MM.1S (cell line): ENCODE measurements at regions not wholly inside any gene's neighbourhood (a gene's known extent, or its start where the extent isn't known, plus 50 kb on each side); places are given as distances from the start of the nearest gene placed in this dataset.

ENCODE experiments used
- CTCF ChIP-seq: fragments of 300-600 bp; sonication (generic); IDR thresholded peaks from 2 replicates; pipeline ENCODE4 v1.5.1; 2016; ENCODE audit warnings: antibody characterized with exemption, low read length, mixed read lengths
- EZH2 ChIP-seq: fragments of 300-600 bp; sonication (generic); optimal IDR thresholded peaks from 2 replicates; pipeline ENCODE3; 2017; ENCODE audit warnings: low read depth, mild to moderate bottlenecking, antibody characterized with exemption, low read length, mixed read lengths
- EZH2phosphoT487 ChIP-seq: fragments of 300-600 bp; sonication (generic); IDR thresholded peaks from 2 replicates; pipeline ENCODE4 v1.6.1; 2018; ENCODE audit warnings: antibody characterized with exemption, low read length

- TF ChIP-seq CTCF, result no peak
- no peak for TF ChIP-seq EZH2
- TF ChIP-seq EZH2phosphoT487, result no peak
Observed at GRCh38 chr13:50757008-50757407, 86.5 kb downstream of the DLEU7 start.
